Activated T-cell treated with anti-CD3 and anti-CD28 coated beads for 48 hours (primary cell): ENCODE measurements at regions not wholly inside any gene's neighbourhood (a gene's known extent, or its start where the extent isn't known, plus 50 kb on each side); places are given as distances from the start of the nearest gene placed in this dataset.
"Not testable (repeated sequence)": the region's sequence is repeated elsewhere in the genome, so short reads cannot be mapped to it uniquely, and the experiment has no call there.

Experiments
- DNase-seq: peaks from one replicate; pipeline ENCODE4 v3.0.0-alpha.2; 2020; ENCODE audit warnings: low read depth

DNA sequence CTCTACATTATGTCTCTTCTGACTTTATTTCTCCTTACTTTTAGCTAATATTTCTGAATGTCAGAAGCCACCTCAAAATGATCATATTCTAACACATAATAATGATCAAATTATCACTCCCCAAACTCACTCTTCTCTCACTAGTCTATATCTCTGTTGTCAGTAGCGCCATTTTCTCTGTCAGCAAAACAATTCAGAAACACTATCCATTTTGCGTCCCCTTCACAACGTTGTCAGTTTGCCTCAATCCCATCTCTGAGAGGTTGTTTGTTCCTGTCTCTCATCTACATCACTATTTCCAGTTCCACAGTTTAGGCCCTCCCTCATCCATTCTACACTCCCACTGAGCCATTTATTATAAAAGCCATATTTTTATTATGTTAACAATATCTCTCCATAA lies 1376.3 kb upstream of the ACVR2A start:
- no peak for DNase-seq

DNA sequence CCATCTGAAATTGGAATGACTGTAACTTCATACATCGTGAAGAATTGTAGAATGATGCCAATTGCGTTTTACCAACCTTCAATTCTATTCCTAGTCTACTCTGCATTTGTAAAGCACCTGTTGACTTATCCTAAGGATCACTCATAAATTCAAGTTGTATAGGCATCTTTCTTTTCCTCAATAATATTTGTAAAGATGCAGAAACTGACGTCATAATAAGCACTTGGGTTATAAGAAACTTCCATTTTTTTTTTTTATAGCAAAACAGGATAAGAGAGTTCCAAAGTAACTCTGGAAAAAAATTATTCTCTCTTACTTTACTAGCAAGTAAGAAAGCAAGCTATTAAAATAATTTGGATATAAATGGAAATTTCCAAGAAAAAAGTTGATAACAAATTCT lies 1377.4 kb upstream of the ACVR2A start:
- DNase-seq: no peak

DNA sequence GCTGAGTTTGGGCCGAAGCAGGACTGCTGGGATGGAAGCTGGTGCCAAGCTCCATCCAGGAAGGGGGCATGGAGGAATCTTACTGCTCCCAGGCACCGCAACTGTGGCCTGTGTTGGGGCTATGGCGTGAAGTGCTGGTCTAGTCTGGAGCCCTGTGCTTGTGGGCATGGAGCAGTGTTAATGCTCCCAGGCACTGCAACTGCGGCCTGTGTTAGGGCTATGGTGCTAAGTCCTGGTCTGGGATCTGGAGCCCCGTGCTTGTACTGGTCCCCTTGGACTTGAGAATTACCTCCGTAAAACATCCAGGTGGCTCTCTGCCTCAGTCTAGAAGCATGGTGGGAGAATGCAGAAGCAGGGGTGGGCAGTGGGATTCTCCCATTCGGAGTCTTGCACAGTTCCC lies 1379.4 kb upstream of the ACVR2A start:
- no peak for DNase-seq

DNA sequence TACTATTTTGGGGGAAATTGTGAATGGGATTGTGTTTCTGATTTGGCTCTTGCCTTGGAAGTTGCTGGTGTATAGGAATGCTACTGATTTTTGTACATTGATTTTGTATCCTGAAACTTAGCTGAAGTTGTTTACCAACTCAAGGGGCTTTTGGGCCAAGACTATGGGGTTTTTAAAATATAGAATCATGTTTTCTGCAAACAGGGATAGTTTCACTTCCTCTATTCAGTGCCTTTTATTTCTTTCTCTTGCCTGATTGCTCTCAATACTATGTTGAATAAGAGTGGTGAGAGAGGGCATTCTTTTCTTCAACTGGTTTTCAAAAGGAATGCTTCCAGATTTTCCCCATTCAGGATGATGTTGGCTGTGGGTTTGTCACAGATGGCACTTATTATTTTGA lies 1383.8 kb upstream of the ACVR2A start:
- no peak for DNase-seq

DNA sequence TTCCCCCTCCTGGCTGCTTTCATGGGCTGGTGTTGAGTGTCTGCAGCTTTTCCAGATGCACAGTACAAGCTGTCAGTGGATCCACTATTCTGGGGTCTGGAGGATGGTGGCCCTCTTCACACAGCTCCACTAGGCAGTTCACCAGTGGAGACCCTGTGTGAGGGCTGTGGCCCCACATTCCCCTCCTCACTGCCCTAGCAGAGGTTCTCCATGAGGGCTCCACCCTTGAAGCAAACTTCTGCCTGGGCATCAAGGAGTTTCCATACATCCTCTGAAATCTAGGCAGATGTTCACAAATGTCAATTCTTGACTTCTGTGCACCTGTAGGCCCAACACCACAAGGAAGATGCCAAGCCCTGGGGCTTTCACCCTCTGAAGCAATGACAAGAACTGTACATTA lies 1386.2 kb upstream of the ACVR2A start:
- DNase-seq: no peak

DNA sequence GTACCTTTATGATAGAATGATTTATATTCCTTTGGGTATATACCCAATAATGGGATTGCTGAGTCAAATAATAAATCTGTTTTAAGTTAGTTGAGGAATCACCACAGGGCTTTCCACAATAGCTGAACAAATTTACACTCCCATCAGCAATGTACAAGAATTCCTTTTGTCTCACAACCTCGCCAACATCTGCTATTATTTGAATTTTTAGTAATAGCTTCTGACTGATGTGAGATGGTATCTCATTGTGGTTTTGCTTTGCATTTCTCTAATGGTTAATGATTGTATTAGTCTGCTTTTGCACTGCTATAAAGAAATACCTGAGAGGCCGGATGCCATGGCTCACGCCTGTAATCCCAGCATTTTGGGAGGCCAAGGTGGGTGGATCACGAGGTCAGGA lies 1387.6 kb upstream of the ACVR2A start:
- DNase-seq: no peak

DNA sequence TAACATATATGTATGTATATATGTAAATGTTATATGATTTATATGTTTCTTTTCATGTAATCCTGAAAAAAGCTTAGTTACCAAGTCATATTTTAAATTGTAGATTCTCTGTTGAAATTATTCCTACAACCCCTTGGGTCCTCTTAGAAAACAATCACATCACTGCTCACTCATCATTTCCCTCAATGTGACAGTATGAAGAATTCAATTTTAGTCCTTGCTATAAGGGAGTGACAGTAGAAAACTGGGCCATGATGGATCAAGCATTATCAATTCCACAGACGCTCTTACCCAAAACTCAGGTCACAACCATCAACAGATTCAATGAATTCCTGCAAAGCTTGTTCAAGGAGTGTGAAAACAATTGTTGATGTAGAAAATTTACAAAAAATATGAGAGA lies 1389.5 kb upstream of the ACVR2A start:
- no peak for DNase-seq

DNA sequence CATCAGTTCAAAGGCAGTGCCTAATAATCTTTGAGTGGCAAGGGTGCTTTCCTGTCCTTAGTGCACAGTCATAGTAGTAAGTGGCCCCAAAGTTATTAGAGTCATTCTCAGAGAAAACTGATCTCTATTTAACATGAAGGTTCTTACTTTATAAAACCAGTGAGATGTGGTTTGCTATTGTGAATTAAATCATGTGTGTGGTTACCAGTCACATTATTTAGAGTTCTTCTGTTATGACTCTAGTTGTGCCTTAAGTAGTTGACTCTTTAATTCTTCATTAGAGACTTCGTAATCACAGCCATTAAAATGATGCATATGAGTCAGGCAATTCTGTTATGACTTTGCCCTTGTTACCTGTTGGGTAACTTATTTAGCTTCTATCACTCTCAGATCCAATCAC lies 1392.9 kb upstream of the ACVR2A start:
- DNase-seq: no peak

DNA sequence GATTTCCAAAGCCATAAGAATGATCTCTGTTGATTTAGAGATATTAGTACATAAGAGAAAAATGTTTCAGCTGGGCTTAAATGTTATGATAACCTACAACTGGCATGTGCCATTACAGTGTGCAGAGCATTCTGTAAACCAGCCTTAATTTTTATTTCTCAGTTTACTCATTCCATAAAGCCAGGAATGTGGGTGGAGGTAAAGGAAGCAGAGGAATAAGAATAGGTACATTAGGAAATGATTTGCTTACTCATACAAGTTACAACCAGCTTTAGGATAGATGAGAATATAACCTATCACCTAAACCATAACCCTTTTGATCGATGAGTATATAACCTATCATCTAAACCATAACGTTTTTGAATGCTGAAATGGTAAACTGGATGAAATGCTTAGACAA lies 1394.7 kb upstream of the ACVR2A start:
- no peak for DNase-seq

DNA sequence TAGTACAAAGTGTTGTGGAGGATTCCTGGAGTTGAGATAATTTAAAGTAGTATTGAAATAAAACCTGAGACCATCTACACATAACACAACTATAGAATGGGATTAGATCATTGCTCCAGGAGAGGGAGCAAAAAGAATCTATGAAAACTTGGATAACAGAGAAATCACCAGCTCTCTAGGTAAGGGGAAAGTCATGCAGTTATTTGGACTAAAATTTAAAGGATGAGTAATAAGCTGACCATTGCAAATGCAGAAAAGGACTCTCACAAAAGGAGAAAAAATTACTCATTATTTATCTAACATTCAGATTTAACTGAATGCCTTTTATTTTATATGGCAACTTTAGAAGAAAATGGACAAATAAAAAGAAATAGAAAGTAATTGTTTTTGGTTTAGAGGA lies 1399.8 kb upstream of the ACVR2A start:
- DNase-seq: no peak

DNA sequence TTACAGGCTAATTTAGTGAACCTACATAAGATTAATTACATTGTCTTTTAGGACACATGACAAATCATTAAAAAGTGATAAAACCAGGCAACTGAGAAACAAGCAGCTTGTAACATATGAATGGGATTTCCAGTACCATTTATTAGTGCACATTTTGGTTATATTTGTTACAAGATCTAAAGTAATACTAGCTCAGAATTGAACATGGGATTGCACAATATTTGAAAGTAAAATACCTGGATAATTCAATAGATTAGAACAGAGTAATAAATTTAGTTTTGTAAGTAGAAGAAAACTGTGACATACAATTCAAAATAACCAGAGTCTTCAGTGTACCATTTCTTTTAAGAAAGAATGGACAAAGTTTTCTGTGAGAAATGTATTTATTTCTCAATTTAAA lies 1400.7 kb upstream of the ACVR2A start:
- DNase-seq: no peak

DNA sequence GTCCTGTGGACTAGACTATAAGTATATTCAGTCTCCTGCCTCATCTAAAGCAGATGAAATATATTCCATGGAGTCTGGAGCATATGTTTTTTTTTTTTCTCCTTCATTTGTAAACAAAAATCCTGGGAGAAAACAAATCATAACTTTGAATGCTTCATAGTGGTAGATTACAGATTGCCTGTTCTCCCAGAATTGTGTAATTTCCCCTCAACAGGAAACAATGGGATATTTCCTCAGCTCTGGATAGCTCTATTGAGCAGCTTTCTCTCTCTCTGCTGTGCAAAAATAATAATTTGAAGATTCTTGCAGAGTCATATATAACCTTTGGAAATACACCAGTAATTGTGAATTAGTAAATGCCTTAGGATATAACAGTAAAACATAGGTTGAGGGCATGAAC lies 1406.6 kb upstream of the ACVR2A start:
- no peak for DNase-seq

DNA sequence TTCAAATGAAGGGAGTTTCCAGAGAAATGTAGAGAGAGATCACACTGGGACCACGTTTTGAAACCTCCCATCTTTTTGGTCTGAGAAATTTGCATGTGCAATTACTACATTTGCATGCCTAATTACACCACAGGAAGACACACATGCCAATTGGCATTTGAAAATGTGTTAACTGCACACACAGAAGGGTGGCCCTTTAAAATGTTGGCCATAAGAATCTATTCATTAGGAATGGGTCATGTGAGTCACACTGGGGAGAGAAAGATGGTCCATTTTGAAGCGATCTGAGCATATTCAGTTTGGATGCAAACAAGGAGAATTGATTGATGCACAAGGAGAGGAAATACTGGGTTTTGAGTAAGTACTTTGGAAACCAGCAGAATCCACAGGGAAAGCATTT lies 1407.1 kb upstream of the ACVR2A start:
- DNase-seq: no peak

DNA sequence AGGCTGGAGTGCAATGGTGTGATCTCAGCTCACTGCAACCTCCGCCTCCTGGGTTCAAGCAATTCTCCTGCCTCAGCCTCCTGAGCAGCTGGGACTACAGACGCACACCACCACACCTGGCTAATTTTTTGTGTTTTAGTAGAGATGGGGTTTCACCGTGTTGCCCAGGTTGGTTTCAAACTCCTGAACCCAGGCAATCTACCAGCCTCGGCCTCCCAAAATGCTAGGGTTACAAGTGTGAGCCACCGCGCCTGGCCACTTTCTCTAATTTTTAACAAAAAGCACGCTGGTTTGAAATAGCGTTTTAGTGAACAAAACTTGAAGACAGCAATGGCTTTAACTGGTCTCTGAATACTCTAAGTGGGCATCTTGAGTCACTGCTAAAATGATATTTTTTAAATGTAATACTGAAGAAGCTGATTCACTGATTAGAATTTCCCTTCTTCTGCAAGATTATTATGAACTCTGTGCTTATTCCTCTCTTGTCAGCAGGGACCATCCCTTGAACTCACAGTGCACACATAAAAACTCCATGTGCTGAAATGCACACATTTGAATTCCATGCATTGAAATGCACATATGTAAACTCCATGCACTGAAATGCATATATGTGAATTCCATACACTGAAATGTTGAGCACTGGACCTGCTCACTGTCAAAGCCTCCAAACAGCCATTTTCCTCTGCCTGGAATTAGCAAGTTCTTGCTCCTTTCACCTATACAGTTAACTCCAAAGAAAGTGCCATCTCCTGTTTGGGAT lies 1411.5 kb upstream of the ACVR2A start:
- no peak for DNase-seq

DNA sequence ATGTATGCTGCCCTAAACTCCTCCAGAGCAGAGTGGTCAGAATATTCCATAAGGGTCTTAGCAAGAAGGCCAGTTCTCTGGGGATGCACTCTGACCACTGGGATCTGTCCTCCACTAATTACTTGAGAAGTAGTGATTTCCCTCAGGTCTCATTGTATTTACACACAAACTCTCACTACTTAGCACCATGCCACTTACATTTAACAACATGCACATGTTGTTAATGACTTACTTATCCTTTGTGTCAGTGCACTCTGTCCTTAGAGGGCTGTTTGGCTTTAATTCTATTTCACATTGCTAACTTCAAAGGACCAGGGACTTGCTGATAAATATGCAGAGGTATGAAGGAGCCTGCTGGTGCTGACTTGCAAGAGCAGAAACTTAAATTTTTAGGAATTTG lies 1415.5 kb upstream of the ACVR2A start:
- DNase-seq: no peak

DNA sequence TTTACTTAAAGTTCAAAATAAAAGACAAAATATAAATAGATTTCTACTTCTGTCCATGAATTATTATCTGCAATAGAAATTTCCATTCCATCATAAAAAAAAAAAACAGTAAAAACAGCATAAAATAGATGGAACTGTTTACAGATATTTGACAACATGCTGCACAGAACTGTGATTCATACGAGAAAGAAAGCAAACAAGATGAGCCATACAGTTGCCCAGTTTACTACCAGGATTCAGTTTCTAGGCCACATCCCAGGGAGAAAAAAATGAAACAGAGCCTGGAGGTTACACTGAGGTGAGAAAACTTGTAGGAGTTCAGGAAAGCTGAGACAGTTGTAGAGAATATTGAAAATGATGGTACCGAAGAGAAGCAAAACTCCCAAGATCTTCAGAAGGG lies 1426.9 kb upstream of the ACVR2A start:
- DNase-seq: no peak

DNA sequence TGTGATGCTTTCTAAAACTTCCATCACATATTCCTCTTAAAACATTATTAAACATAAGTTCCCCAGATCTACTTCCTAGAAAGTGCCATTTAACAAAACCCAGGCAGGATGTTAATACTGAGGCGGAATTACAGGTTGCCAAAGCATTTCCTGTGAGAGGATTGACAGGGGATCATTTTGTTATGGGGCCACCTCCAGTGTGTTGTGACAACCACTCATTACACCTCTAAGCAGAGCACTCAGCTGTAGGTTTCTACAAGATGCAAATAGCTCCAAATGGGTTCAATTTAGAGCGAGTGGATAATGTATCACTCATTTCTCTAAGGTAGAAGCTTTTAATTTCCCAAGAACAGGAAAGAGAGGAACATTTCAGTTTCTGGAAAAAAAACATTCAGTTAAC lies 1429.5 kb upstream of the ACVR2A start:
- DNase-seq: no peak

DNA sequence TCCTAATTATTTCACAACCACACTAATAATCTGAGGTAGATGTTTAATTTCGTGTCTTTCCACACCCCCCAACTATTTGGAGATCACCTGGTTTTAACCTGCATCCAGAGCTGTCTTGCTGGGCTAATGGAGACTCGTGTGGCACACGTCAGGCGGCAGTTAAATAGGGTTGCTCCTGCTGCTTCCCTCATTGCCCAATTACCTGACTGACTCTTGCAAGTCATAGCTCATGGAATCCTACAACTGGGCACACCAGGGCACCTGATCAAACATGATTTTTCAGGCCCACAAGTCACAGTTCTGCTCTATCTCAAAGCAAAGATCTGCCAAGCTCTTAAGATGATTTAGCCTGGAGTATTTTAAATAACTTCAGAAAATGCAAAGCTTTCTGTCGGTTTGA lies 1430.4 kb upstream of the ACVR2A start:
- DNase-seq: no peak

DNA sequence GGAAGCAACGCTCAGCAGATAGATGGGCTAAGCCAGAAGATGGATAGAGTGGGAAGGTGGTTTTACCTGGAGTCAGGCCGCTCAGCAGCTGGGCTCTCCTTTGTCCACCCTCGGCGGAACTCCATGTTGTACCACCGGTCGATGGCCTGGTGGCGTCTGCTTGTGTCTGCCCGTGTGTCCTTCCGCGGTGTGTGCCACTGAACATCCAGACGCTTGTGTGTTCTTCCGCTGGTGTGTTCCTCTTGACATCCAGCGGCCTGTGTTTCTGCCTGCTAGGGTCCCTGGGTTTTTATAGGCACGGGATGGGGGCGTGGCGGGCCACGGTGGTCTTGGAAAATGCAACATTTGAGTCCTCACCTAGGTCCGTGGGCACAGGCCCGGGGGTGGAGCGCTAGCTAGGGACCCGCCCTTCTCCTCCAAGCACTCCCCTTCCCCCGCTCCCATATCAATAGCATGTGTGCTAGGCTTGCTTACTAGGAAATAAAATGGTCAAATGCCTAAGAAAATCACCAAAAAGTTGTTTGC lies 1431.7 kb upstream of the ACVR2A start:
- DNase-seq: no peak

DNA sequence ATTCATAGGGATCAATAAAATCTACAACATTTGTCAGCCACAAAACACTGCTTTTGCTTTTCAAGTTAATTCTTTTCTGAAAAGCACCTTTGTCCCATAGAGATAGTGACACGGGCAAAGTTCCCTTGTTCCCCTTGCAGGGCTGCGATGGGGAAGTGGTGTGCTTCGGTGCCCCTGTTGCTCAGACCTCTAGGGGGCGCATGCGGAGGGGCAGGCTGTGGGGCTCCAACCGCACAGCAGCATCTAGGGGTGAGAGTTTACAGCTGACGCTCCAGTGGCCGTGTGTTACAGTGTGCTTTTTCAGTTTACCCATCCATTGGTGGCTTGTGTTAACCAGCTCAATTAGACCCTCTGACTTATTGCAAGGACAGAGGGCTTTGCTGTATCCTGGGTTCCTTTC lies 1432.2 kb upstream of the ACVR2A start:
- DNase-seq: no peak

DNA sequence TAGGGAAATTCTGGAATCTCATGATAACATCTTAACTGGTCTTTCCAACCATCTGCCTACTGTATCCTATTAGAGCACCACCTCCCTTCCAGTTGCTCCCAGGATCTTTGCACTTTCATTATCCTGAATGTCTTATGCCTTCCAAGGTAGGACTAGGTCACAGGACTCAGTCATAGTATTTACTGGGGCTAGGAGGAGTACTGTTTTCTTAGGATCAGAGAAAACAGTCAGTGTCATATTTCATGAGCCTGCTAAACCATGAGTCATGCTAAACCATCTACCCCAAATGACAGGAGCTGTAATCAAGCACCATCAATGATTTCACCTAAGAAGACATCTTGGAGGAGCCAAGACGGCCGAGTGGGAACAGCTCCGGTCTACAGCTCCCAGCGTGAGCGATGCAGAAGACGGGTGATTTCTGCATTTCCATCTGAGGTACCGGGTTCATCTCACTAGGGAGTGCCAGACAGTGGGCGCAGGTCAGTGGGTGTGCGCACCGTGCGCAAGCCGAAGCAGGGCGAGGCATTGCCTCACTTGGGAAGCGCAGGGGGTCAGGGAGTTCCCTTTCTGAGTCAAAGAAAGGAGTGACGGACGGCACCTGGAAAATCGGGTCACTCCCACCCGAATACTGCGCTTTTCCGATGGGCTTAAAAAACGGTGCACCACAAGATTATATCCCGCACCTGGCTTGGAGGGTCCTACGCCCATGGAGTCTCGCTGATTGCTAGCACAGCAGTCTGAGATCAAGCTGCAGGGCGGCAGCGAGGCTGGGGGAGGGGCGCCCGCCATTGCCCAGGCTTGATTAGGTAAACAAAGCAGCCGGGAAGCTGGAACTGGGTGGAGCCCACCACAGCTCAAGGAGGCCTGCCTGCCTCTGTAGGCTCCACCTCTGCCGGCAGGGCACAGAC lies 1439.2 kb upstream of the ACVR2A start:
- DNase-seq: not testable (repeated sequence)

DNA sequence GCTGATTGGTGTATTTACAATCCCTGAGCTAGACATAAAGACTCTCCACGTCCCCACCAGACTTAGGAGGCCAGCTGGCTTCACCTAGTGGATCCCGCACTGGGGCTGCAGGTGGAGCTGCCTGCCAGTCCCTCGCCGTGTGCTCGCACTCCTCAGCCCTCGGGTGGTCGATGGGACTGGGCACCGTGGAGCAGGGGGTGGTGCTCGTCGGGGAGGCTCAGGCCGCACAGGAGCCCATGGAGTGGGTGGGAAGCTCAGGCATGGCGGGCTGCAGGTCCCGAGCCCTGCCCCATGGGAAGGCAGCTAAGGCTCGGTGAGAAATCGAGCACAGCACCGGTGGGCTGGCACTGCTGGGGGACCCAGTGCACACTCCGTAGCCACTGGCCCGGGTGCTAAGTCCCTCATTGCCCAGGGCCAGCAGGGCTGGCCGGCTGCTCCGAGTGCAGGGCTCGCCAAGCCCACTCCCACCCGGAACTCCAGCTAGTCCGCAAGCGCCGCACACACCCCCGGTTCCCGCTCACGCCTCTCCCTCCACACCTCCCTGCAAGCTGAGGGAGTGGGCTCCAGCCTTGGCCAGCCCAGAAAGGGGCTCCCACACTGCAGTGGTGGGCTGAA lies 1441.2 kb upstream of the ACVR2A start:
- DNase-seq: not testable (repeated sequence)

DNA sequence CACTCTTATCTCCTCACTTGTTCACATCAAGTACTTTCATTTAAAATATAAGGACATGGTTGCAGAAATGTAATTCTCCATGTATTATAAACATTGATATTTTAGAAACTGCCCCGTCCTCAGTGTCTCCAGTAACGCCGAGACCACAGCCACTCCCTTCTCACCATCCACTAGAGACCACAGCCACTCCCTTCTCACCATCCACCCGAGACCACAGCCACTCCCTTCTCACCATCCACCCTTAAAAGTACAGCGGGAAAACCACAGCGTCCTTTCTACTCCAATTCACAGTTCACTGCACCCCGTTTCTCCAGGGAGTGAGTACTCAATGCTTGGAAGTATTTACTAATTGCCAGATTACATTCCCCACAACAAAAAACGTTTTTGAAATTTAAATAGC lies 1452.2 kb upstream of the ACVR2A start:
- no peak for DNase-seq
